HEK293 (cell line): ENCODE measurements at regions not wholly inside any gene's neighbourhood (a gene's known extent, or its start where the extent isn't known, plus 50 kb on each side); places are given as distances from the start of the nearest gene placed in this dataset.

Source experiments
- CTCF ChIA-PET: fragments of 350-600 bp; formaldehyde crosslinking; extraction: SDS; loops from one replicate; lab custom pipeline; 2021; ENCODE audit warnings: antibody characterized with exemption; lab: Yijun Ruan, JAX
- POLR2A ChIA-PET: fragments of 300-600 bp; formaldehyde crosslinking; extraction: SDS; loops from one replicate; lab custom pipeline; 2020; ENCODE audit warnings: antibody characterized with exemption, inconsistent platforms; lab: Yijun Ruan, JAX
- H3K27ac ChIP-seq: fragments of 200-500 bp; sonication (Bioruptor generic); 2 replicates; pipeline ENCODE4 v1.5.1; 2014; ENCODE audit warnings: low read depth, low read length, control low read depth, inconsistent platforms; ENCODE audit errors: extremely low read depth
- H3K36me3 ChIP-seq, 2 experiments: fragments of 200-500 bp in 1 of 2; sonication (Bioruptor generic) in 1 of 2; 1 replicate in 1 of 2; 2 replicates in 1 of 2; pipeline ENCODE4 v1.5.1; 2014 to 2017; ENCODE audit warnings: inconsistent platforms in 2 of 2, low read length in 2 of 2; ENCODE audit not compliant: control insufficient read depth in 2 of 2, insufficient read depth in 1 of 2
- H3K4me1 ChIP-seq: fragments of 200-500 bp; sonication (Bioruptor generic); 2 replicates; pipeline ENCODE4 v1.5.1; 2014; ENCODE audit warnings: mild to moderate bottlenecking, low read length, inconsistent platforms; ENCODE audit not compliant: control insufficient read depth, insufficient read depth
- H3K4me3 ChIP-seq: 2 replicates; pipeline ENCODE4 v1.5.1; 2011; ENCODE audit warnings: low read depth, mild to moderate bottlenecking, control low read depth, low read length, moderate library complexity
- H3K9me3 ChIP-seq: fragments of 200-500 bp; sonication (Bioruptor generic); 2 replicates; pipeline ENCODE4 v1.5.1; 2014; ENCODE audit warnings: low read depth, low read length, inconsistent platforms; ENCODE audit not compliant: control insufficient read depth, insufficient read depth
- SETDB1 ChIP-seq: IDR thresholded peaks from one replicate; pipeline ENCODE4 v1.6.1; 2017; ENCODE audit warnings: mild to moderate bottlenecking, low read length, moderate library complexity, mixed read lengths; ENCODE audit not compliant: insufficient read length
- SP7 ChIP-seq: fragments of 450-650 bp; formaldehyde crosslinking; IDR thresholded peaks from 2 replicates; pipeline ENCODE4 v1.5.1; 2016; ENCODE audit warnings: missing biosample characterization, missing genetic modification characterization
- TCF7L2 ChIP-seq: IDR thresholded peaks from 2 replicates; pipeline ENCODE4 v1.6.1; 2011; ENCODE audit warnings: low read depth, mild to moderate bottlenecking, inconsistent platforms, low read length, moderate library complexity, borderline replicate concordance
- ZBTB20 ChIP-seq: fragments of 450-650 bp; formaldehyde crosslinking; IDR thresholded peaks from 2 replicates; pipeline ENCODE4 v1.5.1; 2016; ENCODE audit warnings: missing biosample characterization, missing genetic modification characterization
- ZNF114 ChIP-seq: fragments of 450-650 bp; formaldehyde crosslinking; IDR thresholded peaks from 2 replicates; pipeline ENCODE4 v1.5.0; 2017; ENCODE audit warnings: missing biosample characterization, missing genetic modification characterization
- ZNF155 ChIP-seq: fragments of 450-650 bp; formaldehyde crosslinking; IDR thresholded peaks from 2 replicates; pipeline ENCODE4 v1.5.1; 2016; ENCODE audit warnings: missing biosample characterization, missing genetic modification characterization
- ZNF214 ChIP-seq: fragments of 450-650 bp; formaldehyde crosslinking; IDR thresholded peaks from 2 replicates; pipeline ENCODE4 v1.5.1; 2017; ENCODE audit warnings: missing biosample characterization, mild to moderate bottlenecking, missing genetic modification characterization, borderline replicate concordance
- ZNF239 ChIP-seq: fragments of 450-650 bp; formaldehyde crosslinking; IDR thresholded peaks from 2 replicates; pipeline ENCODE4 v1.5.1; 2016; ENCODE audit warnings: missing biosample characterization, missing genetic modification characterization
- ZNF510 ChIP-seq: fragments of 450-650 bp; formaldehyde crosslinking; IDR thresholded peaks from 2 replicates; pipeline ENCODE4 v1.5.1; 2018; ENCODE audit warnings: mild to moderate bottlenecking, missing genetic modification characterization, missing biosample characterization; ENCODE audit not compliant: insufficient replicate concordance
- ZNF610 ChIP-seq: fragments of 450-650 bp; formaldehyde crosslinking; IDR thresholded peaks from 2 replicates; pipeline ENCODE4 v1.5.1; 2016; ENCODE audit warnings: missing biosample characterization, missing genetic modification characterization, borderline replicate concordance
- ZNF624 ChIP-seq: fragments of 450-650 bp; formaldehyde crosslinking; IDR thresholded peaks from 2 replicates; pipeline ENCODE4 v1.5.1; 2017; ENCODE audit warnings: missing biosample characterization, missing genetic modification characterization
- ZNF626 ChIP-seq: fragments of 450-650 bp; sonication (Bioruptor Pico); formaldehyde crosslinking; IDR thresholded peaks from 2 replicates; pipeline ENCODE4 v1.5.1; 2018; ENCODE audit warnings: missing biosample characterization, missing genetic modification characterization, inconsistent platforms
- TF ChIP-seq, protein P1 (sequence below): fragments of 450-650 bp; formaldehyde crosslinking; IDR thresholded peaks from 2 replicates; pipeline ENCODE4 v1.5.1; 2016; ENCODE audit warnings: missing biosample characterization, missing genetic modification characterization, low read depth
- TF ChIP-seq, protein P2 (sequence below): fragments of 450-650 bp; formaldehyde crosslinking; IDR thresholded peaks from 2 replicates; pipeline ENCODE4; 2016; ENCODE audit warnings: missing biosample characterization, missing genetic modification characterization
- TF ChIP-seq, protein P3 (sequence below): fragments of 450-650 bp; formaldehyde crosslinking; IDR thresholded peaks from 2 replicates; pipeline ENCODE4 v1.5.1; 2016; ENCODE audit warnings: missing biosample characterization, missing genetic modification characterization
- TF ChIP-seq, protein P4 (sequence below): fragments of 450-650 bp; formaldehyde crosslinking; IDR thresholded peaks from 2 replicates; pipeline ENCODE4 v1.5.1; 2017; ENCODE audit warnings: missing biosample characterization, missing genetic modification characterization
- TF ChIP-seq, protein P5 (sequence below): fragments of 450-650 bp; formaldehyde crosslinking; IDR thresholded peaks from 2 replicates; pipeline ENCODE4 v1.5.1; 2016; ENCODE audit warnings: missing biosample characterization, missing genetic modification characterization

DNA sequence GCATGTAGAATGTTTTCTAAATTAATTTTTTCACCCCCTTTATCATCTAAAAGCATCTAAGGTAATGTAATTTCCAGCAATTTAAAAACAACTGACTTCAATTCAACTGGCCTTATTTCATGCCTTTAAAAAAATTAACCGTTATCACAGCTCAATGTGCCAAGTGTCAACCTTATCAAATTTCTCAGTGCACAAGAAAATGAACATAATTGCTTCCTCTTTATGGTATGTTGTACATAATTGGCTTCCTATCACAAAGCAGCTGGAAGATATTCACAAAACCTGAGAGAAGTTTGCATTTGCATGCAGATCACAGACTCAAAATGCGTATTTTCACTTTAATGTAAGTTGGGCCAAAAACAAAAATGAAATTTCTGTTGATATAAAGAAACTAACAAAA, 966.4 kb downstream of the GRM8 start (continued):
- no peak for TF ChIP-seq ZNF214 (tag by site-specific recombination)
- no peak for TF ChIP-seq TCF7L2
- TF ChIP-seq ZNF626 (tag by site-specific recombination) = no peak
- TF ChIP-seq ZNF239 (tag by site-specific recombination) = no peak

DNA sequence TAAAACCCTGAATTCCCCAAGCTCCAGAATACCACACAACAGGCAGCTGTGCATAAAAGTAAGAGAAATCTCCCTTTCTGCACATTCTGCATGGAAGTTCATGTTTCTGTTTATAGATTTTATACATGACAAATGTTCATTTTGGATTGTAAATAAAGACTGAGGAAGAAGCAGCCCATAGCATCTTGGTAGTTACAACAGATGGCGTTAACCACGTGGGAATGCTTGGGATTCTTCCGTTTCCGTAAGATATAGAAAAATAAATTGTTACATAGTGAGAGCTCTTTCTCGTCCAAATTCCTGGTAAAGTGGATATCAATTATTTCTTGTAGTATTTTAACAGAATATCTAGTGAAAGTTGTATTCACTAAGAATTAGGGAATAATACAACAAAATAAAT, 1016.5 kb downstream of the GRM8 start:
- TF ChIP-seq, protein P1, sequence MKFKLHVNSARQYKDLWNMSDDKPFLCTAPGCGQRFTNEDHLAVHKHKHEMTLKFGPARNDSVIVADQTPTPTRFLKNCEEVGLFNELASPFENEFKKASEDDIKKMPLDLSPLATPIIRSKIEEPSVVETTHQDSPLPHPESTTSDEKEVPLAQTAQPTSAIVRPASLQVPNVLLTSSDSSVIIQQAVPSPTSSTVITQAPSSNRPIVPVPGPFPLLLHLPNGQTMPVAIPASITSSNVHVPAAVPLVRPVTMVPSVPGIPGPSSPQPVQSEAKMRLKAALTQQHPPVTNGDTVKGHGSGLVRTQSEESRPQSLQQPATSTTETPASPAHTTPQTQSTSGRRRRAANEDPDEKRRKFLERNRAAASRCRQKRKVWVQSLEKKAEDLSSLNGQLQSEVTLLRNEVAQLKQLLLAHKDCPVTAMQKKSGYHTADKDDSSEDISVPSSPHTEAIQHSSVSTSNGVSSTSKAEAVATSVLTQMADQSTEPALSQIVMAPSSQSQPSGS (tag by site-specific recombination) = no peak
- TF ChIP-seq SP7 (tag by site-specific recombination) = no peak
- TF ChIP-seq, protein P2, sequence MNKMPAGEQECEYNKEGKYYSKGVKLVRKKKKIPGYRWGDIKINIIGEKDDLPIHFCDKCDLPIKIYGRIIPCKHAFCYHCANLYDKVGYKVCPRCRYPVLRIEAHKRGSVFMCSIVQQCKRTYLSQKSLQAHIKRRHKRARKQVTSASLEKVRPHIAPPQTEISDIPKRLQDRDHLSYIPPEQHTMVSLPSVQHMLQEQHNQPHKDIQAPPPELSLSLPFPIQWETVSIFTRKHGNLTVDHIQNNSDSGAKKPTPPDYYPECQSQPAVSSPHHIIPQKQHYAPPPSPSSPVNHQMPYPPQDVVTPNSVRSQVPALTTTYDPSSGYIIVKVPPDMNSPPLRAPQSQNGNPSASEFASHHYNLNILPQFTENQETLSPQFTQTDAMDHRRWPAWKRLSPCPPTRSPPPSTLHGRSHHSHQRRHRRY (tag by site-specific recombination) = no peak
- TF ChIP-seq ZNF510 = no peak
- no peak for TF ChIP-seq SETDB1
- no peak for TF ChIP-seq ZNF624 (tag by site-specific recombination)
- no peak for TF ChIP-seq ZBTB20
- TF ChIP-seq, protein P3, sequence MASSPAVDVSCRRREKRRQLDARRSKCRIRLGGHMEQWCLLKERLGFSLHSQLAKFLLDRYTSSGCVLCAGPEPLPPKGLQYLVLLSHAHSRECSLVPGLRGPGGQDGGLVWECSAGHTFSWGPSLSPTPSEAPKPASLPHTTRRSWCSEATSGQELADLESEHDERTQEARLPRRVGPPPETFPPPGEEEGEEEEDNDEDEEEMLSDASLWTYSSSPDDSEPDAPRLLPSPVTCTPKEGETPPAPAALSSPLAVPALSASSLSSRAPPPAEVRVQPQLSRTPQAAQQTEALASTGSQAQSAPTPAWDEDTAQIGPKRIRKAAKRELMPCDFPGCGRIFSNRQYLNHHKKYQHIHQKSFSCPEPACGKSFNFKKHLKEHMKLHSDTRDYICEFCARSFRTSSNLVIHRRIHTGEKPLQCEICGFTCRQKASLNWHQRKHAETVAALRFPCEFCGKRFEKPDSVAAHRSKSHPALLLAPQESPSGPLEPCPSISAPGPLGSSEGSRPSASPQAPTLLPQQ (tag by site-specific recombination) = no peak
- TF ChIP-seq, protein P4, sequence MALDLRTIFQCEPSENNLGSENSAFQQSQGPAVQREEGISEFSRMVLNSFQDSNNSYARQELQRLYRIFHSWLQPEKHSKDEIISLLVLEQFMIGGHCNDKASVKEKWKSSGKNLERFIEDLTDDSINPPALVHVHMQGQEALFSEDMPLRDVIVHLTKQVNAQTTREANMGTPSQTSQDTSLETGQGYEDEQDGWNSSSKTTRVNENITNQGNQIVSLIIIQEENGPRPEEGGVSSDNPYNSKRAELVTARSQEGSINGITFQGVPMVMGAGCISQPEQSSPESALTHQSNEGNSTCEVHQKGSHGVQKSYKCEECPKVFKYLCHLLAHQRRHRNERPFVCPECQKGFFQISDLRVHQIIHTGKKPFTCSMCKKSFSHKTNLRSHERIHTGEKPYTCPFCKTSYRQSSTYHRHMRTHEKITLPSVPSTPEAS (tag by site-specific recombination) = no peak
- TF ChIP-seq ZNF155 (tag by site-specific recombination) = no peak
- TF ChIP-seq, protein P5, sequence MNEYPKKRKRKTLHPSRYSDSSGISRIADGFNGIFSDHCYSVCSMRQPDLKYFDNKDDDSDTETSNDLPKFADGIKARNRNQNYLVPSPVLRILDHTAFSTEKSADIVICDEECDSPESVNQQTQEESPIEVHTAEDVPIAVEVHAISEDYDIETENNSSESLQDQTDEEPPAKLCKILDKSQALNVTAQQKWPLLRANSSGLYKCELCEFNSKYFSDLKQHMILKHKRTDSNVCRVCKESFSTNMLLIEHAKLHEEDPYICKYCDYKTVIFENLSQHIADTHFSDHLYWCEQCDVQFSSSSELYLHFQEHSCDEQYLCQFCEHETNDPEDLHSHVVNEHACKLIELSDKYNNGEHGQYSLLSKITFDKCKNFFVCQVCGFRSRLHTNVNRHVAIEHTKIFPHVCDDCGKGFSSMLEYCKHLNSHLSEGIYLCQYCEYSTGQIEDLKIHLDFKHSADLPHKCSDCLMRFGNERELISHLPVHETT (tag by site-specific recombination) = no peak
- no peak for TF ChIP-seq ZNF610
- no peak for TF ChIP-seq ZNF114 (tag by site-specific recombination)
- POLR2A ChIA-PET = no interaction called here
- H3K4me1 ChIP-seq = no peaks in the 10 kb centered on the region
- no peak overlapping the region for H3K27ac ChIP-seq
- H3K36me3 ChIP-seq = no peaks in the 10 kb centered on the region
- no peaks in the 10 kb centered on the region for H3K9me3 ChIP-seq
- H3K4me3 ChIP-seq = no peak overlapping the region
- CTCF ChIA-PET = no interaction called here
